ENCODE measurements at regions not wholly inside any gene's neighbourhood (a gene's known extent, or its start where the extent isn't known, plus 50 kb on each side); places are given as distances from the start of the nearest gene placed in this dataset.

GRCh38 chr15:96947296-96948229 lies 617.1 kb downstream of the NR2F2 start:
- FAIRE-seq, result no peak
- Histone ChIP-seq H3K9me3 (replicated peaks; ENCODE audit: control insufficient read depth, insufficient read depth, low read depth, low read length) (no peaks in the 10 kb centered on the region), H3K36me3 (ENCODE audit: control insufficient read depth, insufficient read depth, low read length) (no peaks in the 10 kb centered on the region), H3K9me1 (ENCODE audit: control insufficient read depth, insufficient read depth, low read length) (no peaks in the 10 kb centered on the region), H3K27me3 (ENCODE audit: control insufficient read depth in 2 of 2, insufficient read depth in 2 of 2, low read length in 2 of 2) (peaks cover 4 to 6% of the 10 kb centered on the region in 2 experiments; a peak in 3 of 5 replicates), H3K79me2 (ENCODE audit: control insufficient read depth, insufficient read depth, low read length) (no peaks in the 10 kb centered on the region), H3K9ac (ENCODE audit: insufficient read depth in 1 of 2, low read depth in 2 of 2, low read length in 2 of 2) (no peak overlapping the region), H3K4me3 (no peak overlapping the region), H3K4me2 (ENCODE audit: insufficient read depth, low read length) (no peak overlapping the region), H2AFZ (ENCODE audit: low read depth, low read length) (no peak overlapping the region), H4K20me1 (replicated peaks; ENCODE audit: control insufficient read depth, insufficient read depth, low read length) (no peaks in the 10 kb centered on the region), H3K4me1 (replicated peaks in 1 of 2; ENCODE audit: control insufficient read depth in 2 of 2, insufficient read depth in 2 of 2, low read length in 2 of 2) (no peaks in the 10 kb centered on the region), H3K27ac (ENCODE audit: extremely low read depth, low read depth, low read length) (no peak overlapping the region)
- intact Hi-C loops (cut with micrococcal nuclease), result no loop called here
- no peak for TF ChIP-seq FOXA3 (CRISPR knock-in tag; conservative IDR thresholded peaks at IDR 0.05 in 1 of 2, IDR thresholded peaks at IDR 0.05 in 1 of 2)
- no peak for TF ChIP-seq AFF1 (IDR thresholded peaks at IDR 0.05; ENCODE audit: low read depth in 1 of 2, partially characterized antibody in 2 of 2)
- TF ChIP-seq THAP7 (CRISPR knock-in tag; IDR thresholded peaks at IDR 0.05), result no peak
- POLR2A ChIA-PET, result no interaction called here
- in situ Hi-C loops (cut with MboI), result no loop called here
- no peak for ATAC-seq
- no TSS peak for BruUV-seq (replicated peaks)
- no peak for DNase-seq (ENCODE audit: extremely low read depth in 1 of 4, low spot score in 3 of 4)
- WGBS (ENCODE audit: insufficient coverage, low coverage, missing lambda C conversion rate), result 2% methylated on average over 21 of the region's 50 CpGs
- CTCF ChIA-PET (ENCODE audit: low intra/inter-chr PET ratio), result no interaction called here

All from K562 (cell line).